HCT116 (cell line): ENCODE measurements at regions not wholly inside any gene's neighbourhood (a gene's known extent, or its start where the extent isn't known, plus 50 kb on each side); places are given as distances from the start of the nearest gene placed in this dataset.

Source experiments
- CTCF ChIP-seq, 3 experiments: fragments of 200-600 bp in 1 of 3; sonication (generic) in 1 of 3; IDR thresholded peaks in 2 of 3; conservative IDR thresholded peaks in 1 of 3; 2 replicates each; pipeline ENCODE4 v1.5.1; 2012 to 2017; ENCODE audit warnings: low read depth in 2 of 3, low read length in 2 of 3, antibody characterized with exemption in 1 of 3, borderline replicate concordance in 1 of 3, control low read depth in 1 of 3, mild to moderate bottlenecking in 1 of 3, mixed read lengths in 1 of 3, mixed run types in 1 of 3, moderate library complexity in 1 of 3; ENCODE audit not compliant: insufficient read depth in 1 of 3
- ELF1 ChIP-seq: IDR thresholded peaks from 2 replicates; pipeline ENCODE4 v1.6.1; 2012; ENCODE audit warnings: low read depth, borderline replicate concordance
- EZH2 ChIP-seq: fragments of 200-600 bp; sonication (generic); IDR thresholded peaks from 2 replicates; pipeline ENCODE4 v1.6.1; 2017; ENCODE audit warnings: antibody characterized with exemption, mixed run types
- EZH2phosphoT487 ChIP-seq: fragments of 200-600 bp; IDR thresholded peaks from 2 replicates; pipeline ENCODE4 v1.6.1; 2018; ENCODE audit warnings: antibody characterized with exemption, borderline replicate concordance
- POLR2A ChIP-seq: IDR thresholded peaks from 2 replicates; pipeline ENCODE4 v1.7.0; 2011; ENCODE audit warnings: borderline replicate concordance; ENCODE audit not compliant: insufficient read depth, insufficient read length; ENCODE audit errors: extremely low read depth

GRCh38 chr5:92371171-92371888 lies 988.2 kb upstream of the ARRDC3 start:
- TF ChIP-seq CTCF (IDR thresholded peaks at IDR 0.05 in 2 of 3, conservative IDR thresholded peaks at IDR 0.05 in 1 of 3; ENCODE audit: borderline replicate concordance in 1 of 3, insufficient read depth in 1 of 3, low read depth in 2 of 3, low read length in 2 of 3) (no peak), ELF1 (no peak), POLR2A (no peak), EZH2phosphoT487 (no peak), EZH2 (no peak)
